ENCODE measurements at regions not wholly inside any gene's neighbourhood (a gene's known extent, or its start where the extent isn't known, plus 50 kb on each side); places are given as distances from the start of the nearest gene placed in this dataset.
"Not testable (repeated sequence)": the region's sequence is repeated elsewhere in the genome, so short reads cannot be mapped to it uniquely, and the experiment has no call there.

GRCh38 chr18:73409242-73409641, 541.5 kb upstream of the NETO1 start:
- FAIRE-seq: no peak
- no peak for DNase-seq (ENCODE audit: extremely low spot score, insufficient read length, low read depth)

GRCh38 chr18:73408469-73408868, 540.7 kb upstream of the NETO1 start:
- FAIRE-seq (no peak), DNase-seq (ENCODE audit: extremely low spot score, insufficient read length, low read depth) (no peak)

GRCh38 chr18:73407506-73407905, 539.7 kb upstream of the NETO1 start:
- DNase-seq (ENCODE audit: extremely low spot score, insufficient read length, low read depth) (no peak), FAIRE-seq (no peak)

- FAIRE-seq (no peak), DNase-seq (ENCODE audit: extremely low spot score, insufficient read length, low read depth) (no peak)
Measured at GRCh38 chr18:73384246-73384645, 516.5 kb upstream of the NETO1 start.

- DNase-seq (ENCODE audit: extremely low spot score, insufficient read length, low read depth) (no peak), FAIRE-seq (no peak)
Measured at GRCh38 chr18:73381699-73382036, 513.9 kb upstream of the NETO1 start.

GRCh38 chr18:73381016-73381698, 513.4 kb upstream of the NETO1 start:
- no peak for DNase-seq (ENCODE audit: extremely low spot score, insufficient read length, low read depth)
- FAIRE-seq: no peak

GRCh38 chr18:73366713-73367112, 498.9 kb upstream of the NETO1 start:
- DNase-seq (ENCODE audit: extremely low spot score, insufficient read length, low read depth) (no peak), FAIRE-seq (no peak)

GRCh38 chr18:73365018-73365417, 497.2 kb upstream of the NETO1 start:
- FAIRE-seq (no peak), DNase-seq (ENCODE audit: extremely low spot score, insufficient read length, low read depth) (no peak)

- no peak for FAIRE-seq
Measured at GRCh38 chr18:73355121-73355520, 487.3 kb upstream of the NETO1 start.

GRCh38 chr18:73352546-73352945, 484.8 kb upstream of the NETO1 start:
- no peak for DNase-seq (ENCODE audit: extremely low spot score, insufficient read length, low read depth)
- no peak for FAIRE-seq

More at GRCh38 chr18:73355121-73355520, 487.3 kb upstream of the NETO1 start:
- no peak for DNase-seq (ENCODE audit: extremely low spot score, insufficient read length, low read depth)

- DNase-seq (ENCODE audit: extremely low spot score, insufficient read length, low read depth) (no peak), FAIRE-seq (no peak)
Measured at GRCh38 chr18:73340135-73340977, 472.6 kb upstream of the NETO1 start.

- FAIRE-seq (no peak), DNase-seq (ENCODE audit: extremely low spot score, insufficient read length, low read depth) (no peak)
Measured at GRCh38 chr18:73331212-73331772, 463.5 kb upstream of the NETO1 start.

- not testable (repeated sequence) for FAIRE-seq
Measured at GRCh38 chr18:73330106-73330505, 462.3 kb upstream of the NETO1 start.

GRCh38 chr18:73324187-73324831, 456.5 kb upstream of the NETO1 start:
- DNase-seq (ENCODE audit: extremely low spot score, insufficient read length, low read depth); FAIRE-seq: not testable (repeated sequence)

More at GRCh38 chr18:73330106-73330505, 462.3 kb upstream of the NETO1 start:
- not testable (repeated sequence) for DNase-seq (ENCODE audit: extremely low spot score, insufficient read length, low read depth)

GRCh38 chr18:73318739-73319479, 451.1 kb upstream of the NETO1 start:
- DNase-seq (ENCODE audit: extremely low spot score, insufficient read length, low read depth) (no peak), FAIRE-seq (no peak)

GRCh38 chr18:73316513-73316912, 448.7 kb upstream of the NETO1 start:
- no peak for FAIRE-seq
- no peak for DNase-seq (ENCODE audit: extremely low spot score, insufficient read length, low read depth)

- no peak for DNase-seq (ENCODE audit: extremely low spot score, insufficient read length, low read depth)
- FAIRE-seq: no peak
Measured at GRCh38 chr18:73315381-73315780, 447.6 kb upstream of the NETO1 start.

GRCh38 chr18:73313476-73313875, 445.7 kb upstream of the NETO1 start:
- FAIRE-seq: no peak
- no peak for DNase-seq (ENCODE audit: extremely low spot score, insufficient read length, low read depth)

GRCh38 chr18:73296686-73297085, 428.9 kb upstream of the NETO1 start:
- DNase-seq (ENCODE audit: extremely low spot score, insufficient read length, low read depth) (no peak), FAIRE-seq (no peak)

- FAIRE-seq (no peak), DNase-seq (ENCODE audit: extremely low spot score, insufficient read length, low read depth) (no peak)
Measured at GRCh38 chr18:73292156-73292555, 424.4 kb upstream of the NETO1 start.

Measured in GM18507 (cell line).